ENCODE measurements at regions not wholly inside any gene's neighbourhood (a gene's known extent, or its start where the extent isn't known, plus 50 kb on each side); places are given as distances from the start of the nearest gene placed in this dataset.

GRCh38 chr16:76665571-76666275, 388.5 kb downstream of the CNTNAP4 start:
- no peaks in the 10 kb centered on the region for H3K9me3 ChIP-seq
- H3K4me1 ChIP-seq = no peaks in the 10 kb centered on the region
- no peak overlapping the region for H3K4me3 ChIP-seq
- H3K27me3 ChIP-seq = no peaks in the 10 kb centered on the region
- WGBS, 2 donors = 49 to 55% methylated on average over 4 of the region's 4 CpGs
- no peak overlapping the region for H3K27ac ChIP-seq
- no peak for DNase-seq
- intact Hi-C loops (cut with DNase I) = no loop called here
- TF ChIP-seq POLR2A (IDR thresholded peaks at IDR 0.05) = no peak
- TF ChIP-seq, protein P1, sequence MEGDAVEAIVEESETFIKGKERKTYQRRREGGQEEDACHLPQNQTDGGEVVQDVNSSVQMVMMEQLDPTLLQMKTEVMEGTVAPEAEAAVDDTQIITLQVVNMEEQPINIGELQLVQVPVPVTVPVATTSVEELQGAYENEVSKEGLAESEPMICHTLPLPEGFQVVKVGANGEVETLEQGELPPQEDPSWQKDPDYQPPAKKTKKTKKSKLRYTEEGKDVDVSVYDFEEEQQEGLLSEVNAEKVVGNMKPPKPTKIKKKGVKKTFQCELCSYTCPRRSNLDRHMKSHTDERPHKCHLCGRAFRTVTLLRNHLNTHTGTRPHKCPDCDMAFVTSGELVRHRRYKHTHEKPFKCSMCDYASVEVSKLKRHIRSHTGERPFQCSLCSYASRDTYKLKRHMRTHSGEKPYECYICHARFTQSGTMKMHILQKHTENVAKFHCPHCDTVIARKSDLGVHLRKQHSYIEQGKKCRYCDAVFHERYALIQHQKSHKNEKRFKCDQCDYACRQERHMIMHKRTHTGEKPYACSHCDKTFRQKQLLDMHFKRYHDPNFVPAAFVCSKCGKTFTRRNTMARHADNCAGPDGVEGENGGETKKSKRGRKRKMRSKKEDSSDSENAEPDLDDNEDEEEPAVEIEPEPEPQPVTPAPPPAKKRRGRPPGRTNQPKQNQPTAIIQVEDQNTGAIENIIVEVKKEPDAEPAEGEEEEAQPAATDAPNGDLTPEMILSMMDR (IDR thresholded peaks at IDR 0.05) = no peak
- no peaks in the 10 kb centered on the region for H3K36me3 ChIP-seq

GRCh38 chr16:76668207-76668725, 391.1 kb downstream of the CNTNAP4 start:
- H3K27me3 ChIP-seq = no peaks in the 10 kb centered on the region
- no peak for TF ChIP-seq POLR2A (IDR thresholded peaks at IDR 0.05)
- TF ChIP-seq, protein P1 (IDR thresholded peaks at IDR 0.05) = no peak
- DNase-seq = no peak
- H3K27ac ChIP-seq = no peak overlapping the region
- no peak overlapping the region for H3K4me3 ChIP-seq
- no peaks in the 10 kb centered on the region for H3K9me3 ChIP-seq
- intact Hi-C loops (cut with DNase I) = no loop called here
- H3K4me1 ChIP-seq = no peaks in the 10 kb centered on the region
- H3K36me3 ChIP-seq = no peaks in the 10 kb centered on the region
- WGBS, 2 donors = 72 to 75% methylated on average over 8 of the region's 8 CpGs

- H3K4me3 ChIP-seq = no peak overlapping the region
- 33 to 45% methylated on average over 3 of the region's 3 CpGs for WGBS, 2 donors
- no peaks in the 10 kb centered on the region for H3K4me1 ChIP-seq
- no peaks in the 10 kb centered on the region for H3K27me3 ChIP-seq
- no peak for DNase-seq
- TF ChIP-seq, protein P1 (IDR thresholded peaks at IDR 0.05) = no peak
- TF ChIP-seq POLR2A (IDR thresholded peaks at IDR 0.05) = no peak
- H3K36me3 ChIP-seq = no peaks in the 10 kb centered on the region
- H3K27ac ChIP-seq = no peak overlapping the region
- intact Hi-C loops (cut with DNase I) = no loop called here
- no peaks in the 10 kb centered on the region for H3K9me3 ChIP-seq
Measured at GRCh38 chr16:76669288-76669687, 392.1 kb downstream of the CNTNAP4 start.

- WGBS, 2 donors = 47 to 51% methylated on average over 5 of the region's 5 CpGs
- H3K27ac ChIP-seq = no peak overlapping the region
- no peaks in the 10 kb centered on the region for H3K4me1 ChIP-seq
- TF ChIP-seq, protein P1 (IDR thresholded peaks at IDR 0.05) = no peak
- DNase-seq = no peak
- no peaks in the 10 kb centered on the region for H3K27me3 ChIP-seq
- intact Hi-C loops (cut with DNase I) = no loop called here
- no peaks in the 10 kb centered on the region for H3K9me3 ChIP-seq
- no peaks in the 10 kb centered on the region for H3K36me3 ChIP-seq
- no peak overlapping the region for H3K4me3 ChIP-seq
Measured at GRCh38 chr16:76670125-76670857, 393.1 kb downstream of the CNTNAP4 start.

DNA sequence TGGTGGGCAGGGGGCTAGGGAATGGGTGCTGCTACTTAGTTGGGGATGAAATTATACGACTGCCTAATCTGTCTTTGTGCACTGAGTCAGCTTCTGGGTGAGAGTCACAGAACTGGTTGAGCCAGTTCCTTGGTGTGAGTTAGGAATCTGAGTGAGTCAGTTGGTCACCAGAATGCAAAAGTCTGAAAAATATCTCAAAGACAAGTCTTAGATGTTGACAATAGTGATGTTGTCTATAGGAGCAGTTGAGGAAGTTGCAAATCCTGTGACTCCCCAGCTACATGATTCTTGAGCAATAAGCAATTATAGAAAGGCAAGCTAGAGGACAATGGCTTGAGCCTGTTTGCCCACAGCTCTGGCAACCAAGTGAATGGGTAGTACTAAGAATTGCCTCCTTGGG, 399.2 kb downstream of the CNTNAP4 start:
- intact Hi-C loops (cut with DNase I) = no loop called here
- TF ChIP-seq POLR2A (IDR thresholded peaks at IDR 0.05) = no peak
- TF ChIP-seq, protein P1 (IDR thresholded peaks at IDR 0.05) = no peak
- Histone ChIP-seq H3K4me3 (no peak overlapping the region), H3K27ac (no peak overlapping the region), H3K27me3 (no peaks in the 10 kb centered on the region), H3K36me3 (no peaks in the 10 kb centered on the region), H3K4me1 (no peaks in the 10 kb centered on the region), H3K9me3 (no peaks in the 10 kb centered on the region)
- DNase-seq = no peak
- 8 to 40% methylated on average over 1 of the region's 1 CpG for WGBS, 2 donors
